Fibroblast of the aortic adventitia (primary cell): ENCODE measurements at regions not wholly inside any gene's neighbourhood (a gene's known extent, or its start where the extent isn't known, plus 50 kb on each side); places are given as distances from the start of the nearest gene placed in this dataset.
"Not testable (repeated sequence)": the region's sequence is repeated elsewhere in the genome, so short reads cannot be mapped to it uniquely, and the experiment has no call there.

Source experiments
- DNase-seq: peaks from one replicate; pipeline ENCODE4 v3.0.0-alpha.2; 2010; ENCODE audit warnings: low read depth
- H3K4me3 ChIP-seq: 2 replicates; pipeline ENCODE4 v1.5.1; 2011; ENCODE audit warnings: low read depth, mild to moderate bottlenecking, control low read depth, low read length, moderate library complexity
- CTCF ChIP-seq: IDR thresholded peaks from 2 replicates; pipeline ENCODE4 v1.5.1; 2011; ENCODE audit warnings: mild to moderate bottlenecking, low read length, control low read depth, inconsistent platforms; ENCODE audit not compliant: insufficient read depth

GRCh38 chr7:68187532-68187931 is 1190.9 kb downstream of the TYW1 start:
- no peak for DNase-seq
- no peak overlapping the region for H3K4me3 ChIP-seq
- TF ChIP-seq CTCF = no peak

- no peak overlapping the region for H3K4me3 ChIP-seq
- TF ChIP-seq CTCF = no peak
- DNase-seq = no peak
Measured at GRCh38 chr7:68192941-68193340, 1196.3 kb downstream of the TYW1 start.

- DNase-seq, H3K4me3 ChIP-seq: not testable (repeated sequence)
Measured at GRCh38 chr7:68195642-68196041, 1199.0 kb downstream of the TYW1 start.

GRCh38 chr7:68200051-68200670 is 1203.5 kb downstream of the TYW1 start:
- no peak overlapping the region for H3K4me3 ChIP-seq
- TF ChIP-seq CTCF = no peak
- DNase-seq = no peak

GRCh38 chr7:68203251-68203650 is 1206.6 kb downstream of the TYW1 start:
- no peak for DNase-seq
- H3K4me3 ChIP-seq = no peak overlapping the region
- no peak for TF ChIP-seq CTCF

GRCh38 chr7:68205826-68206225 is 1209.2 kb downstream of the TYW1 start:
- H3K4me3 ChIP-seq = no peak overlapping the region
- no peak for TF ChIP-seq CTCF
- no peak for DNase-seq

- no peak for DNase-seq
- no peak overlapping the region for H3K4me3 ChIP-seq
- TF ChIP-seq CTCF = no peak
Measured at GRCh38 chr7:68206946-68207485, 1210.4 kb downstream of the TYW1 start.
